ENCODE measurements at regions not wholly inside any gene's neighbourhood (a gene's known extent, or its start where the extent isn't known, plus 50 kb on each side); places are given as distances from the start of the nearest gene placed in this dataset.

DNA sequence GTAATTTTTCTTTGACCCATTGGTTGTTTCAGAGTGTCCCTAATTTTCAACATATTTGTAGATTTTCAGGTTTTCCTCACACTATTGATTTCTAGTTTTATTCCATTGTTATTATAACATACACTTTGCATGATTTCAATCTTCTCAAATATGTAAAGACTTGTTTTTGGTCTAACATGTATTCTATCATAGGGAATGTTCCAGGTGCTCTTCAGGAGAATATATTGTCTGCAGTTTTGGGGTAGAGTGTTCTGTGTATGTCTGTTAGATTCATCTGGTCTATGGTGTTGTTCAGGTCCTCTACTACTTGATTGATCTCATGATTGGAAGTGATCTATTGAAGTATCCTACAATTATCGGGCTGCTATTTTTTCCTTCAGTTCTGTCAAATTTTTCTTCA, 440.9 kb upstream of the MIR17HG start:
- H3K27me3 ChIP-seq (replicated peaks; ENCODE audit: insufficient read depth, low read depth, low read length, poor library complexity) = no peaks in the 10 kb centered on the region
- no peaks in the 10 kb centered on the region for H3K9me3 ChIP-seq (ENCODE audit: low read depth, low read length, poor library complexity, severe bottlenecking)
- intact Hi-C loops (cut with micrococcal nuclease; ENCODE audit: unreplicated experiment) = no loop called here
- no peak overlapping the region for H3K4me3 ChIP-seq (ENCODE audit: low read depth, low read length, poor library complexity, severe bottlenecking)
- BruUV-seq (replicated peaks) = no TSS peak
- no peak overlapping the region for H3K27ac ChIP-seq (ENCODE audit: low read depth, low read length, poor library complexity, severe bottlenecking)
- H3K4me1 ChIP-seq (ENCODE audit: insufficient read depth, low read length, poor library complexity, severe bottlenecking) = no peaks in the 10 kb centered on the region
- ChIA-PET POLR2A (ENCODE audit: low non-redundant PET) (no interaction called here), CTCF (no interaction called here)
- no peak for DNase-seq (ENCODE audit: low spot score)
- no peaks in the 10 kb centered on the region for H3K36me3 ChIP-seq (ENCODE audit: insufficient read depth, low read length, poor library complexity, severe bottlenecking)
- TF ChIP-seq CTCF (conservative IDR thresholded peaks at IDR 0.05; ENCODE audit: low read depth, low read length) (no peak), EZH2 (IDR thresholded peaks at IDR 0.05; ENCODE audit: borderline replicate concordance, low read depth, low read length, poor library complexity, severe bottlenecking) (no peak)

GRCh38 chr13:90908792-90909191, 438.7 kb upstream of the MIR17HG start:
- DNase-seq (ENCODE audit: low spot score) = no peak
- Histone ChIP-seq H3K27ac (ENCODE audit: low read depth, low read length, poor library complexity, severe bottlenecking) (no peak overlapping the region), H3K27me3 (replicated peaks; ENCODE audit: insufficient read depth, low read depth, low read length, poor library complexity) (no peaks in the 10 kb centered on the region), H3K4me3 (ENCODE audit: low read depth, low read length, poor library complexity, severe bottlenecking) (no peak overlapping the region), H3K4me1 (ENCODE audit: insufficient read depth, low read length, poor library complexity, severe bottlenecking) (no peaks in the 10 kb centered on the region), H3K36me3 (ENCODE audit: insufficient read depth, low read length, poor library complexity, severe bottlenecking) (no peaks in the 10 kb centered on the region), H3K9me3 (ENCODE audit: low read depth, low read length, poor library complexity, severe bottlenecking) (no peaks in the 10 kb centered on the region)
- POLR2A ChIA-PET (ENCODE audit: low non-redundant PET) = no interaction called here
- TF ChIP-seq EZH2 (IDR thresholded peaks at IDR 0.05; ENCODE audit: borderline replicate concordance, low read depth, low read length, poor library complexity, severe bottlenecking) = no peak
- no peak for TF ChIP-seq CTCF (conservative IDR thresholded peaks at IDR 0.05; ENCODE audit: low read depth, low read length)
- CTCF ChIA-PET = no interaction called here
- intact Hi-C loops (cut with micrococcal nuclease; ENCODE audit: unreplicated experiment) = no loop called here
- BruUV-seq (replicated peaks) = no TSS peak

GRCh38 chr13:90910018-90910639, 437.4 kb upstream of the MIR17HG start:
- BruUV-seq (replicated peaks) = no TSS peak
- H3K36me3 ChIP-seq (ENCODE audit: insufficient read depth, low read length, poor library complexity, severe bottlenecking) = no peaks in the 10 kb centered on the region
- POLR2A ChIA-PET (ENCODE audit: low non-redundant PET) = no interaction called here
- H3K27ac ChIP-seq (ENCODE audit: low read depth, low read length, poor library complexity, severe bottlenecking) = no peak overlapping the region
- H3K4me3 ChIP-seq (ENCODE audit: low read depth, low read length, poor library complexity, severe bottlenecking) = no peak overlapping the region
- DNase-seq (ENCODE audit: low spot score) = no peak
- H3K9me3 ChIP-seq (ENCODE audit: low read depth, low read length, poor library complexity, severe bottlenecking) = no peaks in the 10 kb centered on the region
- TF ChIP-seq CTCF (conservative IDR thresholded peaks at IDR 0.05; ENCODE audit: low read depth, low read length) (no peak), EZH2 (IDR thresholded peaks at IDR 0.05; ENCODE audit: borderline replicate concordance, low read depth, low read length, poor library complexity, severe bottlenecking) (no peak)
- intact Hi-C loops (cut with micrococcal nuclease; ENCODE audit: unreplicated experiment) = no loop called here
- H3K27me3 ChIP-seq (replicated peaks; ENCODE audit: insufficient read depth, low read depth, low read length, poor library complexity) = no peaks in the 10 kb centered on the region
- no peaks in the 10 kb centered on the region for H3K4me1 ChIP-seq (ENCODE audit: insufficient read depth, low read length, poor library complexity, severe bottlenecking)
- CTCF ChIA-PET = no interaction called here

All from A673 (cell line).